Loucy (cell line): ENCODE measurements at regions not wholly inside any gene's neighbourhood (a gene's known extent, or its start where the extent isn't known, plus 50 kb on each side); places are given as distances from the start of the nearest gene placed in this dataset.

Experiments
- EZH2phosphoT487 ChIP-seq: fragments of 200-600 bp; IDR thresholded peaks from 2 replicates; pipeline ENCODE4 v1.6.1; 2018; ENCODE audit warnings: antibody characterized with exemption, mild to moderate bottlenecking, moderate library complexity, borderline replicate concordance
- TF ChIP-seq, protein P1 (sequence below): fragments of 200-600 bp; sonication (generic); conservative IDR thresholded peaks from 2 replicates; pipeline ENCODE4 v1.5.1; 2014; ENCODE audit warnings: mild to moderate bottlenecking, antibody characterized with exemption, low read length

DNA sequence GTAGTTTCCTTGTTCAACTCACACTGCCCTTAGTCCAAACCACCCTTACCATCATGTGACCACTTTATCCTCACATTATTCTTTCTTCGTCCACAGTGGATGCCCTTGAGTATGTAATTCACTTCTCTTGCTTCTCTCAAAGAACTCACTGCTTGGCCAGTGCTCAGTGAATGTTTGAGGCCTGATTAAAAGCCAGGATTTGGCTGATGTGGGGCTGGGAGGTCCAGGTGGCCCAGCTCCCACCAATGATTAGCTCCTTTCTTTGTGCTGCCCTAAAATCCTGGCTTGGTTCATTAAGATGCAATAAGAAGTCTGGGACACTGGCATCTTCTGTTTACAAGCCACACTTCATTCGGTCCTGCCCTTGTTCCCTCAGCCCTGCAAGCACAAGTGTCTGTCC is 97.8 kb upstream of the CELF4 start:
- TF ChIP-seq EZH2phosphoT487 = no peak
- TF ChIP-seq, protein P1, sequence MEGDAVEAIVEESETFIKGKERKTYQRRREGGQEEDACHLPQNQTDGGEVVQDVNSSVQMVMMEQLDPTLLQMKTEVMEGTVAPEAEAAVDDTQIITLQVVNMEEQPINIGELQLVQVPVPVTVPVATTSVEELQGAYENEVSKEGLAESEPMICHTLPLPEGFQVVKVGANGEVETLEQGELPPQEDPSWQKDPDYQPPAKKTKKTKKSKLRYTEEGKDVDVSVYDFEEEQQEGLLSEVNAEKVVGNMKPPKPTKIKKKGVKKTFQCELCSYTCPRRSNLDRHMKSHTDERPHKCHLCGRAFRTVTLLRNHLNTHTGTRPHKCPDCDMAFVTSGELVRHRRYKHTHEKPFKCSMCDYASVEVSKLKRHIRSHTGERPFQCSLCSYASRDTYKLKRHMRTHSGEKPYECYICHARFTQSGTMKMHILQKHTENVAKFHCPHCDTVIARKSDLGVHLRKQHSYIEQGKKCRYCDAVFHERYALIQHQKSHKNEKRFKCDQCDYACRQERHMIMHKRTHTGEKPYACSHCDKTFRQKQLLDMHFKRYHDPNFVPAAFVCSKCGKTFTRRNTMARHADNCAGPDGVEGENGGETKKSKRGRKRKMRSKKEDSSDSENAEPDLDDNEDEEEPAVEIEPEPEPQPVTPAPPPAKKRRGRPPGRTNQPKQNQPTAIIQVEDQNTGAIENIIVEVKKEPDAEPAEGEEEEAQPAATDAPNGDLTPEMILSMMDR = no peak
